ENCODE measurements at regions not wholly inside any gene's neighbourhood (a gene's known extent, or its start where the extent isn't known, plus 50 kb on each side); places are given as distances from the start of the nearest gene placed in this dataset.

DNA sequence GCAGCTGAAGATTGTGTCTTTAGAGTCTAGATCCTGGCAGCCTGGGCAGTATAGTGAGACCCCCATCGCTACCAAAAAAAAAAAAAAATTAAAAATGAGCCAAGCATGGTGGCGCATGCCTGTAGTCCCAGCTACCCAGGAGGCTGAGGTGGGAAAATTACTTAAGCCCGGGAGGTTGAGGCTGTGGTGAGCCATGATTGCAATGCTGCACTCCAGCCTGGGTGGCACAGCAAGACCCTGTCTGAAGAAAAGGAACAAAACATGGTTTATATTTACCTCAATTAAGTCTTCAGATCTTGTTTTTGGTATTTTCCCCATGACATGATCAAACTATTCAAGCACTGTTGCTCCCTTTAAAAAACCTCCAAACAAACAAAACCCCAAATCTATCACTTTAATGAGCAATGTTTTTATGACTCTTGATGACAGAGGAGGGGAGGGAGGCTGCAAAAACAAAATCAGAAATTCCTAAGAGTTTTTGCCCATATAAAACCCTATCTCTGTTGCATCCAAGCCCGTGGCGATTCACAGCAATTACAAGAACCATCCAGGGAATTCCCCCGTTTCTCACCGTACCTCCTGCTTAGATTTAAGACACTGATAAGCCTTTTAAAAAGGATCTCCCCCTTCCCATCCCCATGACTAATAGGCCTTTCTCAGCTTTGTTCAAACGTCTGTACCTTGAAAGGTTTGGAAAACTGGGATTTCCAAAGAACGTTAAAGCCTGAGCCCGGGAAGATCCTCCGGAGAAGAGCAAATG is 259.9 kb downstream of the BMP7 start:
- peak; percentile 26 for DNase-seq

DNA sequence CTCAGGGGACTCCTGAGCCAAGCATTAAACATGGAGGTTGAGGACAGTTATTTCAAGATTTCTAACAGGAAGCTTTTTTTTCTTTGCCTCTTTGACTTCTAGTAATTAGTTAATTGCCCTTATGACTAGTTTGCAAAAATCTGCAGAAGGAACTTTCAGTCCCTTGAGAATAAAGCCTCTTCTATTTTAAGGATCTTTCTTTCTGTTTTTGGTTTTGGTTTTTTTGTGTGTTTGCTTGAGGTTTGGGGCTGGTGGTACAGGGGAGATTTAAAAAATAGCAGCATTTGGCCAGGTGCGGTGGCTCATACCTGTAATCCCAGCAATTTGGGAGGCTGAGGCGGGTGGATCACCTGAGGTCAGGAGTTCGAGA is 259.3 kb downstream of the BMP7 start:
- no peak for DNase-seq

DNA sequence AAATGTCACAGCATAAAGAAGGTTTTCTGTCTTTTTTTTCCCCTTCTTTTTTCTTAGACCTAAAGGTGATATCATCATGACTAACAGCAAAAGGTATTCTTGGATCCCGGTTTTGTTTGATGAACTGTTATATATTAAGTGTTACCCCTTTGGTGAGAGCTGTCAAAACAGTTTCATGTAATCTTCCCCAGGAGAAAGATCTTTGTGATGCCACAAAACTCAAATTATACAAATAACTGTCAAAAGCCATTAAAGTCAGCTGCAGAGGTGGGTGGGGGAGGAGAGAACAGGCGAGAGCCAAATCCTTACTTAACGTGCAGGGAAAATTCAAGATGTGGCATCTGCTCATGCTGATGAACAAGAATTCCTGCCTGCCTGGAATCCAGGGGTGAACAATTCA is 258.2 kb downstream of the BMP7 start:
- DNase-seq = peak; percentile 28

DNA sequence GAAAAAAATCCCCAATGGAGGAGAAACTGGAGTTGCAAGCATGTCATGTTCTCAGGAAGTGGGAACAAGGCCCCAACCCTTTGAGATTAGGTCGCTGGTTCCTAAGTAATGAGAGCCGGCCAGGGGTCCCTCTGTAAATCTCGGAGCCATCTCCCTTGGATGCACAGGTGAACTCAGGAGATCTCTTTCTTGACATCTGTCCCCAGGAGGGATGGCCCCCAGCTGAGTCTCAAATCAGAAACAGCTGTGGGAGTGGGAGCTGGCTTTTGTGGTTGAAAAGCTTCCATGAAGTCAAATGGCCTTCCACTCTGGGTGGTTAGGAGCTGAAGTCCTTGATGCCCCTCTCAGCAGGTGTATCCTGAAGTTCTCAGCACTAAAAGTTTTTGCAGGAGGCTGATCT is 257.1 kb downstream of the BMP7 start:
- no peak for DNase-seq

DNA sequence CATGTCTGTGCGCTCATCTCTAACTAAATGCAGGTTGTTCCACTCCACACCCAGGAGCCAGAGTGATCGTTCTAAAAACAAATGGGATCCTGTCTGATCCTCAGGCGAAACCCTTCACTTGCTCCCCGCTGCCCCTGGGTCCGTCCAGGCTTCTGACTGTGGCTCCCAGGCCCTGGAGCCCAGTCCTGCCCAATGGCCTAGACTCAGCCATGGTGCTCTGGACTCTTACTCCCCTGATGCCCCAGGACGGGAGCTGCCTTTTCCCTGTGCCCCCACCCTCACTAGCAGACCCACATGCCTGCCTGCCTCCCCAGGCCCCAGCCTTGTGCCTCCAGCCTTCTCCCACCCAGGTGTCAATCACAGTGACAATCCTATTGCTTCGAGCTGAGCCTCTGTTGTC is 256.7 kb downstream of the BMP7 start:
- no peak for DNase-seq

DNA sequence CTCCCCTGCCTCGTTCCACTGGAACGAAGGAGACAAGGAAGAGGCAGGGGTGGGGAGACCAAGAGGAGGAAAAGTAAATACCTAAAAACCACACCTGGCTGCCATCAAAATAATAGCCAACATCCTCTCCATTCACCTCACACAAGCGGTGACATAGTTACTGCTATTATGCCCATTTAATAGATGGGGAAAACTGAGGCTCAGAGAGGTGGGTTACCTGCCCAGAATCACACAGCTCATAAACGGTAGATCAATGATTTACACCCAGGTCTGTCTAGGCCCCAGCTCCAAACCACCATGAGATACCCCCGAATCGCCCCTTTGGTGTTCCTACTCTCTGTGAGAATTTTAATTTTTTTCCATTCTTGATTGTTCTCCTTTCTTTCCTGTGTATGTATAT is 253.8 kb downstream of the BMP7 start:
- DNase-seq = no peak

DNA sequence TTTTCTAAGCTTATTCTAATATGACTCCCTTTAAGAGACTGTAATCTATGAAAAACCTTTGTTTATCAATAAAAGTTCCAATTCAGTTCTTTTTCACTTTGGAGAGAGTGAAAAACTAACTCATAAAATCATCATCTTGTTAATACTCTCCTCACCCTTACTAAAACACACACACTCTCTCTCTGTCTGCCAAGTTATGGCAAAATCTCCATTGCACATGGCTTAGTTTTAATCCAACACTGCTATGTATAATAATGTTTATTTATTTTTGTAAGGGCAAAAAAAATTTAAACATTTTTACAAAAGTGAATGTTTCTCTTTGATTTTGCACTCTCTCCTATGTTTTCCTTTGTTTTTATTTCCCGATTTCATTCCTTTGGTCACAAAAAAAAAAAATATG is 253.2 kb downstream of the BMP7 start:
- no peak for DNase-seq

DNA sequence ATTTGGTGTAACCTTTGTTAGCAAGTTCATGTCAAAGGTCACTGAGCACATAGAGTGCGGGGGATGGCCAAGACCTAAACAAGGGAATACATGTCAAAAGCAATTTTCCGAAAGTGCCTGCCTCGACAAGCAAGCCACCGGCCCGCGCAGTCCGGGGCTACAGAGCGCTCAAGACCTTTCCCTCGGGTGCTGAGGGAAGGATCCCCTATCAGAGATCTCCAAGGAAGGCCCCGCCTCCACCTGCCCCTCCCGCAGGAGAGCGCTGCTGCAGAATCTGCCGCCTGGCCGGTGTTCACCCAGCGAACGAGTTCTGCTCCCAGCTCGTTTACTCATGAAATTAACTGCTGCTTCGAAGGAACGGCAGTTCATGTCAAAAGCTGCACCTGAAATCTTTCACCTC is 252.7 kb downstream of the BMP7 start:
- DNase-seq = no peak

DNA sequence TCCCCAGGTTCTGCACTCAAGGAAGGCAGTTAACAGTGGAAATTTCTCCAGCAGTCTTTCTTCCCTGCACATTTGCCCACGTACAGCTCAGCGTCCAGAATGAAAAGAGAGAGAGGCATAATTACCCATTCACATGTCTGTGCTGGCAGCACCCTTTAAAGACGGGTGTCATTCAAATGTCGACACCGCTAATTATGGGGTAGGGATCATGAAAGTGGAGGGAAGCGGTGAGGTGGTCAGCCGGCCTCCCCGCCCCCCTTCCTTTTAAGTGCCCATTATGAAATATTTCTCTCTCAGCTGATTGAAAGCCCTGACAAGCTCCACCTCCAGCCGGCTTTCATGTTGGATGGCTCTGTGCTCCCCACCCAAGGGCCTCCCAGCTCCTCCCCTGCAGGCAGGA is 246.1 kb downstream of the BMP7 start:
- no peak for DNase-seq

DNA sequence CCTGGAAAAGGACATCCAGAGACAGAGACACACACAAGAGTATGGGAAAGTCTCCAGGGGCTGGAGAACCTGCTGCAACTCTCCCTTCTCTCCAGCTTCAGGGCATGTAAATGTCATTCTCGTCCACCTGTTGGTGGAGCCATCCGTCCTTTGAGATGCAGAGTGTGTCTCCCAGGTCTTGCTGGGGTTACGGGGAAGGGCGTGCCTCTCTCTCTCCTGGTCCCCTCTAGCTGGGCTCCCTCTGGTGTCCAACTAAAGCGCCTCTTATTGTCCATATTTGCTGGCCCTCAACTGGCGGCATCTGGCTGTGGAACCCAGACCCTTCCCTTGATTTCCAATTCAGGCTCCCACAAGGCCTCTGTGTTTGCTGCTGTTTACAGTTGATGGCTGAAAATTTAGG is 244.1 kb downstream of the BMP7 start:
- DNase-seq = no peak

DNA sequence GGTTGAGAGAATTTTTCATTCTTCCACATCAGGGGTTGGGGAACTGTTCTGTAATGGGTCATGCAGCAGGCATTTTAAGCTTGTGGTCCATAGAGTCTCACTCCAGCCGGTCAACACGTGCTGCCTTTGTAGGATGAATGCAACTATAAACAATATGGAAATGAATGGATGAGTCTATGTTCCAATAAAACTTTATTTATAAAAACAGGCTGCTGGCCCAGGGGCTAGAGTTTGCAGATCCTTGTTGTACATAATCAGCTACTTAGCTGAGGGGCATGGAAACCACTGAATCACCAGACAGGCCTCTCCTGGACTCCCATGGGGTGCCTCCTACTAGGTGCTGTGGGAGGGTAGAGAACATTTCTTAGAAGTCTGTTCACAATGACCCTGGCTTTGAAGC is 243.4 kb downstream of the BMP7 start:
- no peak for DNase-seq

DNA sequence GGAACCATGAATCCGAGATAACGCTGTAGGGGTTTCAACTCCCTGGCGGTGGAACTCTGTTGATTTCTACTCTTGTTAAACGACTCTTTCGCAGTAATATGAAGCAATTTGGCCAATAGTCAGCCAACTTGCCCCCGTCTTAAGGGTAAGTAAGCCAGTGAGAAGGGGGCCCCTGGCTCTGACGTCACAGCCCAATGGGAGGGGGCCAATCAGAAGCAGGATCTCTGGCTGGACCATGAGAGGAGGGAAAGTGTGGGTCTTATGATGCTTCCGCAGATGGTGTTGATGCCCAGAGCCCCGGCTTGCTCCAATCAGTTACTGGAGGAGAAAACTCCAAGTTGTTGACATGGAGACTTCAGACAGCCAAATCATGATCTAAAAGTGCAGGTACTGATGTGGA is 242.4 kb downstream of the BMP7 start:
- DNase-seq = no peak

DNA sequence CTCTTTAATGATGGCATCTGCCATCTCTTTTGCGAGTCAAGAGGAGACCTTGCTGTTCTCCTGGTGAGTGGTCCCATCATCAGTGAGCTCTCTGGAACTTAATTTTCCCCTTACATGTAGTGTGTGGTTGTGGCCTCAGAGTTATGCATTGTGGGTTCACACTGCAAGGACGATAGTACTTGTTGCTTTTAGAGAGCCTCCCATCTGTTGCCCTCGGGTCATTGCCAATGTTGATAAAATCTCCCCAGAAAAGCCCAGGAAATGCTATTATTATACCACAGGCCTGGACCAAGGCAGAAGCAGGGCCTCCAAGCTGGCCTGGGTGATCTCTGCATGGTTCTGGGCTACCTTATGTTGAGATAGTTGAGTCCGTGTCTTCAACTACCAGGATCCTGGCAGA is 241.6 kb downstream of the BMP7 start:
- DNase-seq = no peak

DNA sequence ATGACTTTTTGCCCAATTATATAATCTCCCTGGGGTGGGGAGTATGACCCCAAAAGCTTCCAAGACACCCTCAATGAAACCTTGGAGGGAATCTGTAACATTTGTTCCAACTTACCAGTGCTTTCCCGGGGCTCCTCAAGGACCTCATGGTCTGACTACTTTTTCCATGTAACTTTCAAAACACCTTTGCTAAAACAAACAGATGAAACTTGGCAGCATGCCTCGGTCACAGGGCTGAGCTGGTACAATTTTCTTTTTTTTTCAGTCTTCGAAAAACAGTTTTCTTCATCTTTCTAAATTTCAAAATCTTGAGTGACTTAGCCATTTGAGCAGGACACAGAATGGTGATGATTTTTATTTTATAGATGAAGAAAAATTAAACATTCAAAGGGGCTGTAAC is 241.2 kb downstream of the BMP7 start:
- no peak for DNase-seq

DNA sequence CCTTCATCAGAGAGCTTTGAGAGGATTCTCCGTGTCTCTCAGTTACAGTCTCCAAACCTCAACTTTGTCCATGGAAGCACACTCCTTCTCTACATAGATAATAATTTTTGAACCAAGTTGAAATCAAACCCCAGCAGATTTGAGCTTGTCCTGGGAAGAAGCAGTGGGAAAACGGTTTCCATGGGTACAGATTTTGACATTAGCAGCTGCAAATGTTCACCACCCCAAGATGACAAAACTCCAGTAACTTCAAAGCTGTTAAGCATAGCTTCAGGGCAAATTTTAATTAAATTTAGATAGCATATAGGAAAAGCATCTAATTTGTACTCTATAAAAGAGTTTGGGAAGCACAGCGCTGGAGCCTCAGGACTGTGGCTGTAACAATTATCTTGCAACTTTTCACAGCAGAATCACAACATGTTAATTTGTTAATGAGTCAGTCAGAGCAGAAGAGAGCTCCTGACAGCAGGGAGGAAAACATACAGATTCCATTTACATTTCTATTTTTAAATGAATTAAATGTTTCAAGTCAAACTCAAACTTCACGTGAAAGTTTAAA is 240.7 kb downstream of the BMP7 start:
- DNase-seq = no peak

DNA sequence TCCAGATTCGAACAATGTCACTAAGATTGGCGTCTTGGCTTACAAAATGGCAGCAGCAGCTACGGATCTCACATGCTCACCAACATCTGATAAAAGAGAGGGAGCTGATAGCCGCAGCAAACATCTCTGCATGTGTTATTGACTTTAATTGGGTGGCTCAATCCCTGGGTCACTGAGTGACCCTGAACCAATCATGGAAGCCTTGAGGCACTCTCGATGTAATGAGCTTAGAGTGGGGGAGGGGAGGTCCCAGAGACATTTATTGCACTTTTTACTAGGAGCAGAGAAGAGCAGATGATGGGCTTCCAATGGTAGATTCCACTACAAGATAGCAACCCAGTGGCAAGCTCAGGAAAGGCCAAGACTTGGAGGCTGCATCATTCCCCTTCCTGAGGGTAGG is 238.7 kb downstream of the BMP7 start:
- DNase-seq = no peak

DNA sequence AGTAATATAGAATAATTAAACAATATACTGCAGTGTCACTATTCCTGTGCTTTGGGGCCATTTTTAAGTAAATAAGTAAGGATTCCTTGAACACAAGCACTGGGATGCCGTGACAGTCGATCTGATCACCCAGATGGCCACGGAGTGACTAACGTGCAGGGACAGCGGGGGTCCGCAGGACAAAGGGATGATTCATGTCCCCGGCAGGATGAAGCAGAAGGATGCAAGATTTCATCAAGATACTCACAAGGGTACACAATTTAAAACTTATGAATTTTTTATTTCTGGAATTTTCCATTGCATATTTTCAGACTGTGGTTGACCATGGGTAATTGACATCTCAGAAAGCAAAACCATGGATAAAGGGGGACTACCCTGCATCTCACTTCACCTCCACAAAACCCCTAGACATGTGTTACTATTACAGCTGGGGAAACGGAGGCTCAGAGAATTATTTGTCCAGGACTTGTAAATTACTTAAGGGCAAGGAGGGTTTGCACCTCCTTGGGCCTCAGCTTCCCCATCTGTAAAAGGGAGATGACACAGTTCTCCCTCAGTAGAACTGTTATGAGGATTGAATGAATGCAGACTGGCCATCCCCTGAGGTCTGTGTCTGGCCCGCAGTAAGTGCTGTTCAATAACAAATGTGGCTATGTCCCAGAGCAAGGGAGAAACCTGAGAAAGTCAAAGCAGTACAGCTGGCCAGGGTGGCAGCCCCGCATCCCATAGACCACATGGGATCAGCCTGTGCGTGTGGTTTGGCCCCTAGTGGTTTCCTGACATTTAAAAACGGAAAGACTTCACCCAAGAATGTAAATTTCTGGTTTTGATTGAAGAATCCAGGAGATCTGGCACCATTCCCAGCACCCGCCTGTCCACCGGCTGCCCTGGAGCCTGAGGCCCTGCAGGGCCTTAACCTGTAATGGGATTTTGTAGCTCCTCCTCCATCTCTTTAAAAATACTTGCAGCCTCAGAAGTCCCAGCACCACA is 235.5 kb downstream of the BMP7 start:
- DNase-seq = peak; percentile 79

DNA sequence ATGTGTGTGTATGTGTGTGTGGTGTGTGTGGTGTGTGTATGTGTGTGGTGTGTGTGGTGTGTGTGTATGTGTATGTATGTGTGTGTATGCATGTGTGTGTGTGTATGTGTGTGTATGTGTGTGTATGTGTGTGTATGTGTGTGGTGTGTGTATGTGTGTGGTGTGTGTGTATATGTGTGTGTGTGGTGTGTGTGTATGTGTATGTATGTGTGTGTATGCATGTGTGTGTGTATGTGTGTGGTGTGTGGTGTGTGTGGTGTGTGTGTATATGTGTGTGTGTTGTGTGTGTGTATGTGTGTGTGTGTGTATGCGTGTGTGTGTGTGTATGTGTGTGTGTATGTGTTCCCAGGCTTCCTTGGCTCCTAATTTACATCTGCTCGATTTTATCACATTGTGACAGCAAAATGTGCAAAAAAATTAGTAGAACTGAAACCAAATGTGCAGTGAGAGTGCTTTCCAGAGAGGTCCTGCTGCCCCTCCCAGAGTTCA is 234.5 kb downstream of the BMP7 start:
- no peak for DNase-seq

DNA sequence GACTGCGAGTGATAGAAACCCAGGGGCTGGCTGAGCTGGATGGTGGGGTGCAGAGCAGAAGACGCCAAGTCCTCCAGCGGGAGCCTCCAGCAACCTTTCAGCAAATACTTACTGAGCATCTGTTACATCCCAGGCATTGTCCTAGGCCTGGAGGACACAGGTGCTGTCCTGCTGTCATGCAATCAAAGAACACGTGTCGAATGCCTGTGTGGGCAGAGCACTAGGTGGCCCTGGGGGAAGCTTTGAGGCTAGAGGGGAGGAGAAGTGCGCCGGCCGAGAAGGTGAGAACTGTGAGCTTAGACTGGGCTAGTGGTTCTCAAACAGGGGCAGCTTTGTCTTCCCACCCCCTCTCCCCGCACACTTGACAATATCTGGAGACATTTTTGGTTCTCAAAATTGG is 233.6 kb downstream of the BMP7 start:
- DNase-seq = no peak

DNA sequence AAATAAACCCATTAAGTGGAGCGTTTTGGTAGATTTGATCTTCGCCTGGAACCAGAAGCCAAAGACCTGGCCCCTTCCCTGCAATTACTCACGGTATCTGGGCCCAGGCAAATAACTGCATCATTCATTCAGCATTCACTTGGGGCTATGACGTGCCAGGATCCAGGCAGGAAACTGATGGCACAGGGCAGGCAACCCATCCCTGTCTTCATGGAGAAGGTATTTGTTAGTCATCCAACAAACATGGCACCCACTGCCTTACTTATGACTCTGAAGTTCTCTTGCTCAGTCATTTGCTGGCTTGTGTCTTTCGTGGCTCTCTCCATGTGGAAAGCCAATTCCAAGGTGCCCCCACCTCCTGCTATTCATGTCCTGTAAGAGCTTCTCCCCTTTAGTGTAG is 232.4 kb downstream of the BMP7 start:
- no peak for DNase-seq

DNA sequence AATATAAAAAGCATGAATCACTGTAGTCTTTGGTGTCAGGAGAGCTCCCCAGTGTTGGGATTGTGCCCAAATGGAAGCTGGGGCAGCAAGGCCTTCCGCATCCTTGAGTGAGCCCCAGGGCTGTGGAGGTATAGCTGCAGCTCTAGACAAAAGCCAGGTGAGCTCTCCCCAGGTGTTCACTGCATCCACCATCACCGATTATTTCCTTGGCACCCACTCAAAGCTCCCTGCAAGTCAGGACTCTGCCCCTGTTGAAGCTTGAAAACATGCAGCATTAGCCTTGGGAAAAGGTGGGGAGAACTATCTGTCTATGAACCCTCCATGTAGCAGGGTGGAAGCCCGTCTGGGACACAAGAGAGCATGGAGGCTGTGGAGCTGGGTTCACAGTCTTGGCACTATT is 228.8 kb downstream of the BMP7 start:
- no peak for DNase-seq

DNA sequence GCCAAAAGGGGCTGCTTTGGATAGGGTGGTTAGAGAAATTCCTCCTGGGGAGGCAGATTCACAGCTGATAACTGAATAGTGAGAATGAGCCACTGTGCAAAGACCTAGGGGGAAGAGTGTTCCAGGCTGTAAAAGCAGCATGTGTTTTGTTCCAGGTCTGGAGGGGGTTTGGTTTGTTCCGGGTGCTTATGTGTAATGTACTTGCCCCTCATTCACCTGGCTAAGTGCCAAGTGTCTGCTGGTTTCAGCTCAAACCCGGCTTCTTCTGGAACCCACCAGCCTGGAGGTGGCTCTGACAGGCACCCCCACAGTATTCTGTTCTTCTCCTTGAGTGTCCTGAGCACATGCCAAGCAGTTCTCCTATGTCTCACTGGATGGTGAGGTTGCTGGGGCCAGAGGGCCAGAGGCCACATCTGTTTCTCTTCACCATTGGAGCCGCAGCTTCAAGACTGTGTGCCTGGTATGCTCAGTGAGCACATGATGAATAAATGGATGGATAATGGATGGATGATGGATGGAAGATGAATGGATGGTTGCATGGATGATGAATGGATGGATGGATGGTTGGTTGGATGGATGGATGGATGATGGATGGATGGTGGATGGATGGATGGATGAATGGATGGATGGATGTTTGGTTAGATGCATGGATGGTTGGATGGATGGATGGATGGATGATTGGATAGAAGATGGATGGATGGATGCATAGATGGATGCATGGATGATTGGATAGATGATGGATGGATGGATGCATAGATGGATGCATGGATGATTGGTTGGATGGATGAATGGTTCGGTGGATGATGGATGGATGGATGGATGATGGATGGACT is 227.6 kb downstream of the BMP7 start:
- no peak for DNase-seq

DNA sequence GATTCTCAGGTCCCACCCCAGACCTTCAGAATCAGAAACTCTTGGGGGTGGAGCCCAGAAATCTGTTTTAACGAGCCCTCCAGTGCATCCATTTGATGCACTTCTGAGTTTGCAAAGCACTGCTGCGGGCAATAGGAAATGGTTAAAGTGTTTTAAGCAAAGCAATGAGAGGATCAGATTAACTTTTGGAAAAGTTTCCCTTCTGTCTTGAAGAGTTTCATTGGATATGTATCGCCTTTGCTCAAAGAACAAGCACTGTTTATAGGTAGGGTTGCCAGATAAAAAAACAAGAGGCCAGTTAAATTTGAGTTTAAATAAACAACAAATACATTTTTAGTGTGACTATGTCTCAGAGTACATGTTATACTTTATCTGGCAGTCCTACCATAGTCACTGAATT is 226.0 kb downstream of the BMP7 start:
- no peak for DNase-seq

All from NCI-H226 (cell line).